Nephron progenitor cell (in vitro differentiated cells): ENCODE measurements at regions not wholly inside any gene's neighbourhood (a gene's known extent, or its start where the extent isn't known, plus 50 kb on each side); places are given as distances from the start of the nearest gene placed in this dataset.

ENCODE experiments used
- DNase-seq: peaks from one replicate; pipeline ENCODE4 v3.0.0; 2021
- H3K27ac Mint-ChIP-seq: 2 replicates; pipeline ENCODE4 v1.8.0; 2021; ENCODE audit warnings: mild to moderate bottlenecking, moderate library complexity, mixed read lengths
- H3K27me3 Mint-ChIP-seq: 2 replicates; pipeline ENCODE4 v1.8.0; 2021; ENCODE audit warnings: mild to moderate bottlenecking, low read depth, mixed read lengths; ENCODE audit not compliant: poor library complexity
- H3K36me3 Mint-ChIP-seq: 2 replicates; pipeline ENCODE4 v1.8.0; 2021; ENCODE audit warnings: low read depth, mixed read lengths
- H3K4me1 Mint-ChIP-seq: 2 replicates; pipeline ENCODE4 v1.8.0; 2021; ENCODE audit warnings: mixed read lengths
- H3K4me3 Mint-ChIP-seq: 2 replicates; pipeline ENCODE4 v1.8.0; 2021; ENCODE audit warnings: mild to moderate bottlenecking, moderate library complexity, mixed read lengths
- H3K9me3 Mint-ChIP-seq: 2 replicates; pipeline ENCODE4 v1.8.0; 2021; ENCODE audit warnings: mild to moderate bottlenecking, moderate library complexity, mixed read lengths
- CTCF ChIP-seq: fragments of 200-600 bp; sonication (generic); IDR thresholded peaks from 2 replicates; pipeline ENCODE4 v1.5.0; 2021; ENCODE audit warnings: antibody characterized with exemption

GRCh38 chr13:76175961-76176725, 540.0 kb downstream of the LMO7 start:
- Mint-ChIP-seq H3K4me1 (no peaks in the 10 kb centered on the region), H3K27ac (no peak overlapping the region), H3K27me3 (no peaks in the 10 kb centered on the region), H3K36me3 (no peaks in the 10 kb centered on the region), H3K9me3 (no peaks in the 10 kb centered on the region), H3K4me3 (no peak overlapping the region)
- TF ChIP-seq CTCF: no peak
- no peak for DNase-seq

GRCh38 chr13:76168661-76169060, 532.5 kb downstream of the LMO7 start:
- Mint-ChIP-seq H3K9me3 (no peaks in the 10 kb centered on the region), H3K27ac (no peak overlapping the region), H3K36me3 (no peaks in the 10 kb centered on the region), H3K27me3 (no peaks in the 10 kb centered on the region), H3K4me3 (no peak overlapping the region), H3K4me1 (no peaks in the 10 kb centered on the region)
- no peak for TF ChIP-seq CTCF
- DNase-seq: no peak

- Mint-ChIP-seq H3K4me1 (no peaks in the 10 kb centered on the region), H3K4me3 (no peak overlapping the region), H3K27me3 (no peaks in the 10 kb centered on the region), H3K9me3 (no peaks in the 10 kb centered on the region), H3K36me3 (no peaks in the 10 kb centered on the region), H3K27ac (no peak overlapping the region)
- DNase-seq: no peak
- TF ChIP-seq CTCF: no peak
Observed at GRCh38 chr13:76164290-76164689, 528.2 kb downstream of the LMO7 start.

GRCh38 chr13:76163761-76164160, 527.6 kb downstream of the LMO7 start:
- Mint-ChIP-seq H3K27me3 (no peaks in the 10 kb centered on the region), H3K4me3 (no peak overlapping the region), H3K4me1 (no peaks in the 10 kb centered on the region), H3K36me3 (no peaks in the 10 kb centered on the region), H3K27ac (no peak overlapping the region), H3K9me3 (no peaks in the 10 kb centered on the region)
- no peak for TF ChIP-seq CTCF
- no peak for DNase-seq

- no peaks in the 10 kb centered on the region for H3K9me3 Mint-ChIP-seq
- no peak overlapping the region for H3K27ac Mint-ChIP-seq
- no peak for DNase-seq
- no peaks in the 10 kb centered on the region for H3K36me3 Mint-ChIP-seq
- no peak overlapping the region for H3K4me3 Mint-ChIP-seq
- no peak for TF ChIP-seq CTCF
- peaks cover 3% of the 10 kb centered on the region for H3K27me3 Mint-ChIP-seq
- no peaks in the 10 kb centered on the region for H3K4me1 Mint-ChIP-seq
Observed at GRCh38 chr13:76160961-76161925, 525.1 kb downstream of the LMO7 start.
